SK-N-SH treated with all-trans-retinoic acid at 6 μM for 48 hours (cell line): ENCODE measurements at regions not wholly inside any gene's neighbourhood (a gene's known extent, or its start where the extent isn't known, plus 50 kb on each side); places are given as distances from the start of the nearest gene placed in this dataset.
A peak's percentile ranks its signal among the peaks of the same experiment; 100 is the strongest.

Experiments
- ATAC-seq: fragments of 200-7000 bp; cut with Tn5 transposase; 3 replicates; pipeline ENCODE4 v1.9.1; 2020; ENCODE audit warnings: mild to moderate bottlenecking, moderate library complexity
- ARNTL ChIP-seq: fragments of 450-650 bp; formaldehyde crosslinking; IDR thresholded peaks from 2 replicates; pipeline ENCODE4 v1.5.0; 2020; ENCODE audit warnings: low read depth, mild to moderate bottlenecking, moderate library complexity, borderline replicate concordance
- BACH2 ChIP-seq: fragments of 250-450 bp; sonication (Bioruptor Pico); IDR thresholded peaks from 2 replicates; pipeline ENCODE4 v1.9.0; 2021; ENCODE audit warnings: mild to moderate bottlenecking, borderline replicate concordance
- CREB5 ChIP-seq: fragments of 250-450 bp; sonication (Bioruptor Pico); IDR thresholded peaks from 2 replicates; pipeline ENCODE4 v1.5.1; 2020; ENCODE audit warnings: low read depth, mild to moderate bottlenecking, moderate library complexity
- ESRRG ChIP-seq: fragments of 250-450 bp; sonication (Bioruptor Pico); IDR thresholded peaks from 2 replicates; pipeline ENCODE4 v1.6.1; 2021; ENCODE audit warnings: mild to moderate bottlenecking
- GLIS3 ChIP-seq: fragments of 250-450 bp; sonication (Bioruptor Pico); IDR thresholded peaks from 2 replicates; pipeline ENCODE4 v1.5.0; 2020; ENCODE audit warnings: mild to moderate bottlenecking, moderate library complexity
- ISL1 ChIP-seq: fragments of 250-450 bp; sonication (Bioruptor Pico); IDR thresholded peaks from 2 replicates; pipeline ENCODE4 v2.1.2; 2022; ENCODE audit warnings: mild to moderate bottlenecking, moderate library complexity
- OSR1 ChIP-seq: fragments of 250-450 bp; sonication (Bioruptor Pico); IDR thresholded peaks from 2 replicates; pipeline ENCODE4 v1.8.0; 2022; ENCODE audit warnings: moderate library complexity, mild to moderate bottlenecking, inconsistent platforms
- PATZ1 ChIP-seq: fragments of 250-450 bp; sonication (Bioruptor Pico); IDR thresholded peaks from 2 replicates; pipeline ENCODE4 v1.8.0; 2020; ENCODE audit warnings: mild to moderate bottlenecking, moderate library complexity, borderline replicate concordance
- POU6F1 ChIP-seq: fragments of 250-450 bp; sonication (Bioruptor Pico); IDR thresholded peaks from 2 replicates; pipeline ENCODE4 v1.8.0; 2021; ENCODE audit warnings: low read depth, mild to moderate bottlenecking, moderate library complexity, borderline replicate concordance
- RARB ChIP-seq: fragments of 250-450 bp; sonication (Bioruptor Pico); IDR thresholded peaks from 2 replicates; pipeline ENCODE4 v1.8.0; 2021; ENCODE audit warnings: mild to moderate bottlenecking, moderate library complexity
- SNAI2 ChIP-seq: fragments of 250-450 bp; sonication (Bioruptor Pico); IDR thresholded peaks from 2 replicates; pipeline ENCODE4 v1.5.0; 2020; ENCODE audit warnings: mild to moderate bottlenecking, moderate library complexity
- TCF4 ChIP-seq: fragments of 250-450 bp; sonication (Bioruptor Pico); IDR thresholded peaks from 2 replicates; pipeline ENCODE4 v1.8.0; 2021; ENCODE audit warnings: mild to moderate bottlenecking, moderate library complexity, borderline replicate concordance
- TOX ChIP-seq: fragments of 250-450 bp; sonication (Bioruptor Pico); IDR thresholded peaks from 2 replicates; pipeline ENCODE4 v1.8.0; 2021; ENCODE audit warnings: mild to moderate bottlenecking, moderate library complexity, borderline replicate concordance
- TSHZ2 ChIP-seq: fragments of 250-450 bp; sonication (Bioruptor Pico); IDR thresholded peaks from 2 replicates; pipeline ENCODE4 v1.5.0; 2020; ENCODE audit warnings: mild to moderate bottlenecking, moderate library complexity
- ZC3H10 ChIP-seq: fragments of 250-450 bp; sonication (Bioruptor Pico); IDR thresholded peaks from 2 replicates; pipeline ENCODE4 v1.5.1; 2021; ENCODE audit warnings: mild to moderate bottlenecking, moderate library complexity
- ZFP3 ChIP-seq: fragments of 250-450 bp; sonication (Bioruptor Pico); IDR thresholded peaks from 2 replicates; pipeline ENCODE4 v1.5.0; 2020; ENCODE audit warnings: mild to moderate bottlenecking, moderate library complexity
- ZFP30 ChIP-seq: fragments of 450-650 bp; formaldehyde crosslinking; IDR thresholded peaks from 2 replicates; pipeline ENCODE4 v1.5.0; 2022; ENCODE audit warnings: mild to moderate bottlenecking, moderate library complexity
- ZNF565 ChIP-seq: fragments of 450-650 bp; formaldehyde crosslinking; conservative IDR thresholded peaks from 2 replicates; pipeline ENCODE4 v1.5.0; 2020; ENCODE audit warnings: low read depth, mild to moderate bottlenecking, moderate library complexity
- ZNF70 ChIP-seq: fragments of 450-650 bp; formaldehyde crosslinking; IDR thresholded peaks from 2 replicates; pipeline ENCODE4 v1.5.0; 2020; ENCODE audit warnings: mild to moderate bottlenecking, moderate library complexity
- ZNF8 ChIP-seq: fragments of 450-650 bp; formaldehyde crosslinking; IDR thresholded peaks from 2 replicates; pipeline ENCODE4 v1.5.0; 2020; ENCODE audit warnings: mild to moderate bottlenecking, moderate library complexity

- TF ChIP-seq ZNF8 (CRISPR knock-in tag) = peak; percentile 30; the same call in 1 of the 2 replicates
Observed at GRCh38 chr18:70469916-70470315, 181.1 kb downstream of the SOCS6 start (continued).

- ATAC-seq = no peak
- TF ChIP-seq ZNF70 (CRISPR knock-in tag) (no peak), ISL1 (CRISPR knock-in tag) (no peak), RARB (CRISPR knock-in tag) (no peak), ZC3H10 (CRISPR knock-in tag) (no peak)
- TF ChIP-seq, all 23 proteins: peak for 0
Observed at GRCh38 chr18:70468861-70469547, 180.2 kb downstream of the SOCS6 start.

- TF ChIP-seq TCF4 (CRISPR knock-in tag) (no peak), ZFP30 (no peak), POU6F1 (no peak), BACH2 (CRISPR knock-in tag) (no peak), ARNTL (CRISPR knock-in tag) (no peak), GLIS3 (CRISPR knock-in tag) (no peak), ZNF70 (CRISPR knock-in tag) (no peak), ISL1 (CRISPR knock-in tag) (no peak), ZNF565 (CRISPR knock-in tag) (no peak), OSR1 (CRISPR knock-in tag) (no peak), SNAI2 (CRISPR knock-in tag) (no peak)
- ATAC-seq = peak; percentile 87
Observed at GRCh38 chr18:70464343-70465114, 175.7 kb downstream of the SOCS6 start.

- TF ChIP-seq GLIS3 (CRISPR knock-in tag) = no peak
- TF ChIP-seq ZNF70 (CRISPR knock-in tag) = no peak
- TF ChIP-seq ZFP30 = no peak
- no peak for TF ChIP-seq OSR1 (CRISPR knock-in tag)
- TF ChIP-seq ZNF565 (CRISPR knock-in tag) = no peak
- TF ChIP-seq ESRRG = no peak
- TF ChIP-seq PATZ1 = no peak
- no peak for TF ChIP-seq SNAI2 (CRISPR knock-in tag)
- TF ChIP-seq ZNF8 (CRISPR knock-in tag) = no peak
- TF ChIP-seq POU6F1 = no peak
- no peak for TF ChIP-seq RARB (CRISPR knock-in tag)
- no peak for TF ChIP-seq ZC3H10 (CRISPR knock-in tag)
- no peak for TF ChIP-seq TOX
- TF ChIP-seq TSHZ2 (CRISPR knock-in tag) = no peak
- no peak for TF ChIP-seq ZFP3 (CRISPR knock-in tag)
- no peak for TF ChIP-seq BACH2 (CRISPR knock-in tag)
- TF ChIP-seq TCF4 (CRISPR knock-in tag) = no peak
- no peak for TF ChIP-seq CREB5 (CRISPR knock-in tag)
- no peak for ATAC-seq
Observed at GRCh38 chr18:70463085-70463484, 174.2 kb downstream of the SOCS6 start.
